ENCODE measurements at regions not wholly inside any gene's neighbourhood (a gene's known extent, or its start where the extent isn't known, plus 50 kb on each side); places are given as distances from the start of the nearest gene placed in this dataset.

- H3K23ac ChIP-seq (ENCODE audit: insufficient read length): no peak overlapping the region
- H4K20me1 ChIP-seq (replicated peaks in 1 of 2; ENCODE audit: control insufficient read depth in 1 of 2, insufficient read depth in 2 of 2, low read length in 2 of 2): no peaks in the 10 kb centered on the region
- H2BK120ac ChIP-seq (replicated peaks; ENCODE audit: low read depth, low read length): no peak overlapping the region
- POLR2A ChIA-PET (ENCODE audit: partially characterized antibody): no interaction called here
- no peaks in the 10 kb centered on the region for H3K9me3 ChIP-seq (ENCODE audit: insufficient read depth in 2 of 2, low read depth in 1 of 2, low read length in 1 of 2)
- FAIRE-seq: no peak
- DNase-seq (ENCODE audit: low read depth in 1 of 2, low spot score in 2 of 2): no peak
- TF ChIP-seq CREB1 (IDR thresholded peaks at IDR 0.05) (no peak), TAF1 (IDR thresholded peaks at IDR 0.05; ENCODE audit: low read depth, low read length) (no peak), EZH2 (IDR thresholded peaks at IDR 0.05; ENCODE audit: low read depth, low read length, severe bottlenecking) (no peak)
- H4K8ac ChIP-seq (ENCODE audit: extremely low read depth, insufficient read depth, low read length): no peak overlapping the region
- H3K4ac ChIP-seq (replicated peaks; ENCODE audit: insufficient read length, low read depth, low read length): no peak overlapping the region
- H2BK5ac ChIP-seq (ENCODE audit: low read depth, low read length): no peak overlapping the region
- no peak overlapping the region for H4K91ac ChIP-seq (replicated peaks; ENCODE audit: insufficient read length, low read length)
- no peaks in the 10 kb centered on the region for H3K79me2 ChIP-seq (ENCODE audit: control insufficient read depth in 1 of 2, insufficient read depth in 2 of 2, low read length in 2 of 2)
- H3K79me1 ChIP-seq (ENCODE audit: low read depth, low read length): no peaks in the 10 kb centered on the region
- 89% methylated on average over 3 of the region's 3 CpGs; no CpG with 5 or more reads in 1 of the 2 experiments for WGBS, 2 experiments (ENCODE audit: extremely low coverage in 1 of 2, insufficient coverage in 1 of 2, insufficient read length in 1 of 2, insufficient replicate concordance in 2 of 2, low coverage in 1 of 2, low lambda C conversion rate in 2 of 2, missing lambda C conversion rate in 1 of 2)
- H2BK12ac ChIP-seq (ENCODE audit: low read depth, low read length): no peak overlapping the region
- no peak overlapping the region for H3K14ac ChIP-seq (ENCODE audit: insufficient read length)
- H3K23me2 ChIP-seq (ENCODE audit: low read depth, low read length): no peaks in the 10 kb centered on the region
- H3K27ac ChIP-seq (ENCODE audit: low read depth, low read length): no peak overlapping the region
- CTCF ChIA-PET (ENCODE audit: partially characterized antibody): interaction anchor here (1.1 kb wide), 1 partner anchor 9 kb away, joined by 3 read pairs; no protein-coding TSS in a partner anchor
- no peak overlapping the region for H3K4me2 ChIP-seq (ENCODE audit: insufficient read depth in 1 of 2, low read depth in 2 of 2, low read length in 2 of 2)
- no peaks in the 10 kb centered on the region for H3K27me3 ChIP-seq (replicated peaks in 1 of 4; ENCODE audit: control insufficient read depth in 3 of 4, extremely low read depth in 1 of 4, insufficient read depth in 3 of 4, low read length in 3 of 4)
- H2AFZ ChIP-seq (ENCODE audit: low read length): no peak overlapping the region
- H3K56ac ChIP-seq (replicated peaks; ENCODE audit: insufficient read length, low read depth, low read length): no peak overlapping the region
- no peaks in the 10 kb centered on the region for H3K36me3 ChIP-seq (ENCODE audit: control insufficient read depth in 2 of 4, insufficient read depth in 4 of 4, low read length in 3 of 4)
- H3K18ac ChIP-seq (ENCODE audit: extremely low read depth, low read length): no peak overlapping the region
- H3K9ac ChIP-seq (replicated peaks in 1 of 4; ENCODE audit: extremely low read depth in 1 of 4, low read depth in 3 of 4, low read length in 3 of 4): no peak overlapping the region
- no peak overlapping the region for H3K4me3 ChIP-seq (ENCODE audit: extremely low read depth in 1 of 4, insufficient read depth in 2 of 4, low read depth in 3 of 4, low read length in 4 of 4)
- H4K5ac ChIP-seq (ENCODE audit: insufficient read length, low read depth, low read length): no peak overlapping the region
- H2BK15ac ChIP-seq (ENCODE audit: low read length): no peak overlapping the region
- no peaks in the 10 kb centered on the region for H3K4me1 ChIP-seq (replicated peaks in 1 of 4; ENCODE audit: control insufficient read depth in 3 of 4, insufficient read depth in 4 of 4, low read length in 3 of 4)
- H2BK20ac ChIP-seq (ENCODE audit: low read length): no peak overlapping the region
- no peak overlapping the region for H2AK5ac ChIP-seq (ENCODE audit: low read depth, low read length)
Measured at GRCh38 chr3:26474706-26475105, 147.9 kb upstream of the LRRC3B start.
